Cardiac fibroblast (primary cell): ENCODE measurements at regions not wholly inside any gene's neighbourhood (a gene's known extent, or its start where the extent isn't known, plus 50 kb on each side); places are given as distances from the start of the nearest gene placed in this dataset.

ENCODE experiments used
- DNase-seq, 2 donors: peaks; one replicate each; pipeline versions ENCODE4 v3.0.0 to v3.0.0-alpha.2; 2010; ENCODE audit warnings: low read depth in 2 of 2
- H3K4me3 ChIP-seq, 2 donors: replicated peaks in 1 of 2; 1 replicate in 1 of 2; 2 replicates in 1 of 2; pipeline ENCODE4 v1.5.1; 2011; ENCODE audit warnings: low read depth in 2 of 2, low read length in 2 of 2, mild to moderate bottlenecking in 2 of 2, moderate library complexity in 1 of 2
- CTCF ChIP-seq: IDR thresholded peaks from one replicate; pipeline ENCODE4 v1.5.1; 2011; ENCODE audit warnings: low read depth, mild to moderate bottlenecking, low read length, inconsistent platforms

- no peak for TF ChIP-seq CTCF
- no peak overlapping the region for H3K4me3 ChIP-seq
- DNase-seq: no peak
Measured at GRCh38 chr20:39756828-39757227, 794.7 kb downstream of the DHX35 start.

GRCh38 chr20:39756369-39756768 lies 794.2 kb downstream of the DHX35 start:
- H3K4me3 ChIP-seq: no peak overlapping the region
- DNase-seq: no peak
- no peak for TF ChIP-seq CTCF

- no peak for TF ChIP-seq CTCF
- no peak for DNase-seq
- no peak overlapping the region for H3K4me3 ChIP-seq
Measured at GRCh38 chr20:39752262-39752876, 790.2 kb downstream of the DHX35 start.

- no peak for DNase-seq
- no peak for TF ChIP-seq CTCF
- H3K4me3 ChIP-seq: no peak overlapping the region
Measured at GRCh38 chr20:39751557-39752137, 789.5 kb downstream of the DHX35 start.

GRCh38 chr20:39745380-39745779 lies 783.2 kb downstream of the DHX35 start:
- DNase-seq: no peak
- no peak overlapping the region for H3K4me3 ChIP-seq
- TF ChIP-seq CTCF: no peak

GRCh38 chr20:39738651-39739050 lies 776.5 kb downstream of the DHX35 start:
- no peak overlapping the region for H3K4me3 ChIP-seq
- TF ChIP-seq CTCF: no peak
- DNase-seq: no peak
